GM23248 (cell line): ENCODE measurements at regions not wholly inside any gene's neighbourhood (a gene's known extent, or its start where the extent isn't known, plus 50 kb on each side); places are given as distances from the start of the nearest gene placed in this dataset.

Experiments used
- DNase-seq: peaks from one replicate; pipeline ENCODE4 v3.0.0-alpha.2; 2015
- H2AFZ ChIP-seq: fragments of 200-600 bp; sonication (generic); 2 replicates; pipeline ENCODE4 v1.6.1; 2016; ENCODE audit warnings: antibody characterized with exemption
- H3F3A ChIP-seq: fragments of 200-600 bp; sonication (generic); 2 replicates; pipeline ENCODE4 v1.6.1; 2016; ENCODE audit warnings: mild to moderate bottlenecking, antibody characterized with exemption, mixed run types; ENCODE audit not compliant: insufficient read depth
- H3K27ac ChIP-seq: fragments of 200-600 bp; sonication (generic); 2 replicates; pipeline ENCODE4 v1.5.1; 2016; ENCODE audit warnings: mild to moderate bottlenecking
- H3K27me3 ChIP-seq: fragments of 200-600 bp; sonication (generic); replicated peaks from 2 replicates; pipeline ENCODE4 v1.6.1; 2016; ENCODE audit warnings: mild to moderate bottlenecking; ENCODE audit not compliant: insufficient read depth
- H3K36me3 ChIP-seq: fragments of 200-600 bp; sonication (generic); 2 replicates; pipeline ENCODE4 v1.6.1; 2016; ENCODE audit warnings: low read depth, mild to moderate bottlenecking
- H3K4me1 ChIP-seq: fragments of 200-600 bp; sonication (generic); 2 replicates; pipeline ENCODE4 v1.6.1; 2016; ENCODE audit warnings: mild to moderate bottlenecking; ENCODE audit not compliant: insufficient read depth
- H3K4me2 ChIP-seq: fragments of 200-600 bp; sonication (generic); one replicate; pipeline ENCODE4 v1.6.1; 2016; ENCODE audit warnings: mild to moderate bottlenecking; ENCODE audit not compliant: unreplicated experiment
- H3K4me3 ChIP-seq: fragments of 200-600 bp; sonication (generic); 2 replicates; pipeline ENCODE4 v1.5.1; 2016; ENCODE audit warnings: mild to moderate bottlenecking
- H3K79me2 ChIP-seq: fragments of 200-600 bp; sonication (generic); 2 replicates; pipeline ENCODE4 v1.6.1; 2016; ENCODE audit warnings: mild to moderate bottlenecking; ENCODE audit not compliant: insufficient read depth
- H3K9ac ChIP-seq: fragments of 200-600 bp; sonication (generic); 2 replicates; pipeline ENCODE4 v1.6.1; 2016; ENCODE audit warnings: mild to moderate bottlenecking
- H3K9me2 ChIP-seq: fragments of 200-600 bp; sonication (generic); 2 replicates; pipeline ENCODE4 v1.6.1; 2016; ENCODE audit warnings: mixed run types, mild to moderate bottlenecking, moderate library complexity; ENCODE audit not compliant: insufficient read depth
- H3K9me3 ChIP-seq: fragments of 200-600 bp; sonication (generic); one replicate; pipeline ENCODE4 v1.6.1; 2017; ENCODE audit warnings: low read depth
- H4K20me1 ChIP-seq: fragments of 200-600 bp; sonication (generic); 2 replicates; pipeline ENCODE4 v1.6.0; 2016; ENCODE audit not compliant: insufficient read depth
- EZH2 ChIP-seq: fragments of 200-600 bp; sonication (generic); IDR thresholded peaks from 2 replicates; pipeline ENCODE4 v1.6.1; 2018; ENCODE audit warnings: antibody characterized with exemption, mild to moderate bottlenecking; ENCODE audit not compliant: insufficient read depth, poor library complexity, severe bottlenecking
- EZH2phosphoT487 ChIP-seq: fragments of 200-600 bp; sonication (generic); IDR thresholded peaks from 2 replicates; pipeline ENCODE4 v1.6.1; 2018; ENCODE audit warnings: antibody characterized with exemption, moderate library complexity, mild to moderate bottlenecking, low read depth; ENCODE audit not compliant: insufficient read depth
- WGBS, 2 experiments: methylation state at CpG; one replicate each; pipeline ENCODE4 v1.1.6; 2015 to 2017; ENCODE audit warnings: low lambda C conversion rate in 2 of 2, low coverage in 1 of 2; ENCODE audit errors: missing lambda C conversion rate in 2 of 2; 5-methylcytosine and 5-hydroxymethylcytosine counted together
- in situ Hi-C: fragments of 300-500 bp; cut with MboI; formaldehyde crosslinking; loops from 2 replicates; pipeline ENCODE4 v1.15.0; 2020

GRCh38 chr1:244980605-244981004 is 116.3 kb upstream of the HNRNPU start:
- H3K79me2 ChIP-seq = no peaks in the 10 kb centered on the region
- no peaks in the 10 kb centered on the region for H3K27me3 ChIP-seq
- no peaks in the 10 kb centered on the region for H3F3A ChIP-seq
- no peak overlapping the region for H3K4me2 ChIP-seq
- no peaks in the 10 kb centered on the region for H3K9me2 ChIP-seq
- no peaks in the 10 kb centered on the region for H3K36me3 ChIP-seq
- H3K4me3 ChIP-seq = no peak overlapping the region
- no peak overlapping the region for H3K9ac ChIP-seq
- H3K4me1 ChIP-seq = no peaks in the 10 kb centered on the region
- 88% methylated on average over 7 of the region's 7 CpGs for WGBS, 2 experiments
- in situ Hi-C loops = no loop called here
- H3K27ac ChIP-seq = no peak overlapping the region
- H4K20me1 ChIP-seq = no peaks in the 10 kb centered on the region
- H3K9me3 ChIP-seq = no peaks in the 10 kb centered on the region
- no peak overlapping the region for H2AFZ ChIP-seq
- no peak for DNase-seq
- no peak for TF ChIP-seq EZH2phosphoT487
- no peak for TF ChIP-seq EZH2

- H3K9me2 ChIP-seq = no peaks in the 10 kb centered on the region
- no peak overlapping the region for H3K4me3 ChIP-seq
- H3K9me3 ChIP-seq = no peaks in the 10 kb centered on the region
- peaks cover 8% of the 10 kb centered on the region; the same call in 1 of the 2 replicates for H3K4me1 ChIP-seq
- no peaks in the 10 kb centered on the region for H3K36me3 ChIP-seq
- H3K27ac ChIP-seq = no peak overlapping the region
- no peak overlapping the region for H3K9ac ChIP-seq
- peaks cover 14% of the 10 kb centered on the region for H3F3A ChIP-seq
- TF ChIP-seq EZH2phosphoT487 (no peak), EZH2 (no peak)
- no peaks in the 10 kb centered on the region for H4K20me1 ChIP-seq
- H3K79me2 ChIP-seq = peaks cover 29% of the 10 kb centered on the region
- H2AFZ ChIP-seq = peak overlapping the region; percentile 74; the same call in 1 of the 2 replicates
- in situ Hi-C loops = no loop called here
- DNase-seq = no peak
- H3K27me3 ChIP-seq = no peaks in the 10 kb centered on the region
- 76 to 77% methylated on average over 8 of the region's 8 CpGs for WGBS, 2 experiments
- no peak overlapping the region for H3K4me2 ChIP-seq
These were observed 110.2 kb upstream of the HNRNPU start for GRCh38 chr1:244974550-244974949.

GRCh38 chr1:244974106-244974505 is 109.8 kb upstream of the HNRNPU start:
- Histone ChIP-seq H3K36me3 (no peaks in the 10 kb centered on the region), H3K79me2 (peaks cover 29% of the 10 kb centered on the region), H3K27me3 (no peaks in the 10 kb centered on the region), H3K9me3 (no peaks in the 10 kb centered on the region), H2AFZ (peak overlapping the region; percentile 74), H3K4me2 (no peak overlapping the region), H3F3A (peaks cover 17% of the 10 kb centered on the region), H3K4me3 (no peak overlapping the region), H3K4me1 (peaks cover 10% of the 10 kb centered on the region), H3K9ac (no peak overlapping the region), H3K27ac (no peak overlapping the region), H3K9me2 (no peaks in the 10 kb centered on the region), H4K20me1 (no peaks in the 10 kb centered on the region)
- in situ Hi-C loops = no loop called here
- DNase-seq = no peak
- 35 to 56% methylated on average over 2 of the region's 2 CpGs for WGBS, 2 experiments
- no peak for TF ChIP-seq EZH2
- TF ChIP-seq EZH2phosphoT487 = no peak

GRCh38 chr1:244971552-244972216 is 107.3 kb upstream of the HNRNPU start:
- Histone ChIP-seq H3K4me3 (peak overlapping the region; percentile 91), H3K9me2 (no peaks in the 10 kb centered on the region), H2AFZ (peak overlapping the region; percentile 86), H3K9ac (peak overlapping the region; percentile 100), H3K4me1 (peaks cover 18% of the 10 kb centered on the region), H3K27me3 (no peaks in the 10 kb centered on the region), H3F3A (peaks cover 24% of the 10 kb centered on the region), H4K20me1 (no peaks in the 10 kb centered on the region), H3K79me2 (peaks cover 29% of the 10 kb centered on the region), H3K36me3 (no peaks in the 10 kb centered on the region), H3K27ac (peak overlapping the region; percentile 100), H3K4me2 (peak overlapping the region; percentile 94), H3K9me3 (no peaks in the 10 kb centered on the region)
- 21 to 22% methylated on average over 11 of the region's 11 CpGs for WGBS, 2 experiments
- in situ Hi-C loops = no loop called here
- peak; percentile 62 for DNase-seq
- no peak for TF ChIP-seq EZH2
- TF ChIP-seq EZH2phosphoT487 = no peak
